ENCODE measurements at regions not wholly inside any gene's neighbourhood (a gene's known extent, or its start where the extent isn't known, plus 50 kb on each side); places are given as distances from the start of the nearest gene placed in this dataset.

DNA sequence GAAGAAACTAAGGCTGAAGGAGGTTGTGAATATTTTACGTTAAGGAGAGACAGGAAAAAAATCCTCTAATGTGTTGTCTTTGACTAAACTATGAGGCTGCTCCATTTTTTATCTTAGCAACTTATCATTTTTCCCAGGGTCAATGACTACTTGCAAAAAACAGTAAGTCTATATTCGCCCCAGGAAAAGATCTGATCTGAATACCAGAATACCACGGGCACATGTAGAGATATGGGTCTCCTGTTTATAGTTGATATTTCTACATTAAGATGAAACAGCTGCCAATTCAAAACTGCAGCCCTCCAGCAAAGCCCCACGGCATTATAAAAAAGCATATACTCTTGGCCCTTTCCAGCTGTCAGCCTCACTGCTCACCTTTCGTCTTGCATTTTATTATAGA, 358.4 kb downstream of the SH2D4B start:
- TF ChIP-seq POLR2AphosphoS5 (IDR thresholded peaks at IDR 0.05; ENCODE audit: low read depth, low read length) (no peak), TAF1 (IDR thresholded peaks at IDR 0.05; ENCODE audit: borderline replicate concordance, insufficient read depth, low read length) (no peak)
- TF ChIP-seq, protein P1, sequence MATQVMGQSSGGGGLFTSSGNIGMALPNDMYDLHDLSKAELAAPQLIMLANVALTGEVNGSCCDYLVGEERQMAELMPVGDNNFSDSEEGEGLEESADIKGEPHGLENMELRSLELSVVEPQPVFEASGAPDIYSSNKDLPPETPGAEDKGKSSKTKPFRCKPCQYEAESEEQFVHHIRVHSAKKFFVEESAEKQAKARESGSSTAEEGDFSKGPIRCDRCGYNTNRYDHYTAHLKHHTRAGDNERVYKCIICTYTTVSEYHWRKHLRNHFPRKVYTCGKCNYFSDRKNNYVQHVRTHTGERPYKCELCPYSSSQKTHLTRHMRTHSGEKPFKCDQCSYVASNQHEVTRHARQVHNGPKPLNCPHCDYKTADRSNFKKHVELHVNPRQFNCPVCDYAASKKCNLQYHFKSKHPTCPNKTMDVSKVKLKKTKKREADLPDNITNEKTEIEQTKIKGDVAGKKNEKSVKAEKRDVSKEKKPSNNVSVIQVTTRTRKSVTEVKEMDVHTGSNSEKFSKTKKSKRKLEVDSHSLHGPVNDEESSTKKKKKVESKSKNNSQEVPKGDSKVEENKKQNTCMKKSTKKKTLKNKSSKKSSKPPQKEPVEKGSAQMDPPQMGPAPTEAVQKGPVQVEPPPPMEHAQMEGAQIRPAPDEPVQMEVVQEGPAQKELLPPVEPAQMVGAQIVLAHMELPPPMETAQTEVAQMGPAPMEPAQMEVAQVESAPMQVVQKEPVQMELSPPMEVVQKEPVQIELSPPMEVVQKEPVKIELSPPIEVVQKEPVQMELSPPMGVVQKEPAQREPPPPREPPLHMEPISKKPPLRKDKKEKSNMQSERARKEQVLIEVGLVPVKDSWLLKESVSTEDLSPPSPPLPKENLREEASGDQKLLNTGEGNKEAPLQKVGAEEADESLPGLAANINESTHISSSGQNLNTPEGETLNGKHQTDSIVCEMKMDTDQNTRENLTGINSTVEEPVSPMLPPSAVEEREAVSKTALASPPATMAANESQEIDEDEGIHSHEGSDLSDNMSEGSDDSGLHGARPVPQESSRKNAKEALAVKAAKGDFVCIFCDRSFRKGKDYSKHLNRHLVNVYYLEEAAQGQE (IDR thresholded peaks at IDR 0.05; ENCODE audit: insufficient read depth in 1 of 2, low read depth in 2 of 2, low read length in 2 of 2) = no peak

Measured in PFSK-1 (cell line).